HG03280 (cell line): ENCODE measurements at regions not wholly inside any gene's neighbourhood (a gene's known extent, or its start where the extent isn't known, plus 50 kb on each side); places are given as distances from the start of the nearest gene placed in this dataset.
"Not testable (repeated sequence)": the region's sequence is repeated elsewhere in the genome, so short reads cannot be mapped to it uniquely, and the experiment has no call there.

ENCODE experiments used
- ATAC-seq: cut with Tn5 transposase; IDR thresholded peaks from one replicate; pipeline ENCODE4 v1.9.1; 2021; ENCODE audit warnings: mild to moderate bottlenecking, moderate library complexity; ENCODE audit not compliant: unreplicated experiment

GRCh38 chr6:78383968-78384367, 483.4 kb upstream of the IRAK1BP1 start:
- ATAC-seq, result no peak

DNA sequence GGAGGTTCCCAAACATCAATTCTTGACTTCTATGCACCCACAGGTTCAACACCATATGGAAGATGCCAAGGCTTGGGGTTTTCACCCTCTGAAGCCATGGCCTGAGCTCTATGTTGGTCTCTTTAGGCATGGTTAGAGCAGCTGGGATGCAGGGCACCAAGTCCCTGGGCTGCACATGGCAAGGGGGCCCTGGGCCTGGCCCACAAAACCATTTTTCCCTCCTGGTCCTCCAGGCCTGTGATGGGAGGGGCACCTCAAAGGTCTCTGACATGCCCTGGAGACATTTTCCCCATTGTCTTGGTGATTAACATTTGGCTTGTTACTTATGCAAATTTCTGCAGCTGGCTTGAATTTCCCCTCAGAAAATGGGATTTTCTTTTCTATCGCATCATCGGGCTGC, 480.5 kb upstream of the IRAK1BP1 start:
- not testable (repeated sequence) for ATAC-seq

DNA sequence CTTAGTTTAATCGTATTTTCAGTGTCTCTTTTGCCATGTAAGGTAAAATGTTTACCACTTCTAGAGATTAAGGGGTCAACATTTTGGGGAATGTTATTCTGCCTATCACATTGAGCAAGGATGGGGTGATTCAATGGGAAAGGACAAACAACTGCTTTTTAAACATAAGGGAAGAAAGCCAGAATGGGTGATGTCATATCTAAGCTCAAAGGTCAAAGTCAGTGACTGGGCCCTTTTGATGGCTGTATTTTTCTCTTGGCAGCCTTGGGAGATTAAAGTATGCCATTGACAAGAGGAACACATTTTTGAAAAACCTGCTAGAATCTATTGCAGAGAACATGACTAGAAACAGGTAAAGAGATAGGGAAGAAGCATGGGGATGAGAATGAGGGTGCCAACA, 477.3 kb upstream of the IRAK1BP1 start:
- ATAC-seq, result no peak

DNA sequence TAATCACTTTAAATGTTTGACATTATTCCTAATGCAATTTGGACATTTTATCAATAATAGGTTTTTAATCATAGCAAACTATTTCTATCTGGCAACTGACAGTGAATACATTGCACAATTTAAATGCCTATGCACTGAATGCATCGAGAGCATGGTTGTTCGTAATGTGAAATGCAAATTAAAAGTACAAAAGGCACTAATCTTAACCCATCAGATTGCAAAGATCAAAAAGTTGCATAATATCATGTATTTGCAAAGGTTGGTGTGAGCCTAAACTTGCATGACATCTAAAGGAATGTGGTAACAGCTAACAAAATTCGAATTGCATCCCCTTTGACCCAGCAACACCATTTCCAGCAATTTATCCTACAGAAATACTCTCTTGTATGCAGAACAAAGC, 469.9 kb upstream of the IRAK1BP1 start:
- ATAC-seq, result no peak

DNA sequence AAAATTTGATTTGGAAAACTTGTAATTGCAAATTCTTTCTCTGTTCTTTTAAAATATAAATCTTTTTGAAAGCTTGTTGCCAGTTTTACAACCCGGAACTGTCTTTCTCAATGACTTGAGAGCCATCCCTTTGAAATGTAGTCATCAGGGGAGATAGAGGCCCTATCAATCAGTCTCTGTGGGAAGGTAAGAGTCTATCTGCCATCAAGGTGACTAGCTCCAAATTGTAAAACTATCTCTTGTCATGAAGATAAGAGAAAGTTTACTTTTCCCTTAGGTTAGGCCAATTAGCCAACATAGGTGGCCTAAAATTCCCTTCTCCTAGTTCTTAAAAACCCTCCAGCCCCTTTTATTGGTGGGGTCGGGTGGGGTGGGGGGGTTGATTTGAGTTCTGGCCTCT, 469.1 kb upstream of the IRAK1BP1 start:
- ATAC-seq, result no peak

DNA sequence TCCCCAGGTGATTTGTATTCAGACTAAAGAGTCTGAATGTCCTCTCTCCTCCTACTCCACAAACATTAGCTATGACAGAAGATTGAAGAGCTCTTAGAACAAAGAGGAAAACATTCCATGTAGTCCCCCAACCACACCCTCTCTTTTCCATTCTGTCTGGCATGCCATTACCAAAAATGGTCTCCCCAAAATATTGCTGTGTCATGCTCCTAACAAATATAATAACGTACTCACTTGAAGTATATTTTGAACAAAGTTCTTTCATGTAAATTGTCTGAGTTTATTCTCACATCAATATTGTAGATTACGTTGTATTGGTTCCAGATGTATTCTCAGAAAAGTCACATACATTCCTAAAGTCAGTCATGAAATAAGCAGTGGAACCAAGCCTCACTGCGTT, 467.3 kb upstream of the IRAK1BP1 start:
- ATAC-seq, result no peak

DNA sequence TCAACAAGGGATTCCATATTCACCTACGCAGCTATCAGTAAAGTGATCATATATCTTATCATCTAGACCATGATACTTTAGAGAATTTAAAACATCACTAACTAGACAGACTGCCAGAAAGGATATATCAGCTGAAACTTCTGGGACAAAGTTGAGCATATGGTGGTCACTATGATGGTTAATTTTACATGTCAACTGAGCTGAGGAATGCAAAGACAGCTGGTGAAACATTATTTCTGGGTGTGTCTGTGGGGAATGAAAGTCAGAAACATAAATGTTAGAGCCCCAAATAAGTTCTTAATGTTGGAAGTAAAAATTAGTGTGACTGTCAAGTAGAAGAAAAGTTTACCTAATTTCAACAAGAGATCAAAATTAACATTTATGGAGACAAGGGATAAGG, 440.0 kb upstream of the IRAK1BP1 start:
- no peak for ATAC-seq

DNA sequence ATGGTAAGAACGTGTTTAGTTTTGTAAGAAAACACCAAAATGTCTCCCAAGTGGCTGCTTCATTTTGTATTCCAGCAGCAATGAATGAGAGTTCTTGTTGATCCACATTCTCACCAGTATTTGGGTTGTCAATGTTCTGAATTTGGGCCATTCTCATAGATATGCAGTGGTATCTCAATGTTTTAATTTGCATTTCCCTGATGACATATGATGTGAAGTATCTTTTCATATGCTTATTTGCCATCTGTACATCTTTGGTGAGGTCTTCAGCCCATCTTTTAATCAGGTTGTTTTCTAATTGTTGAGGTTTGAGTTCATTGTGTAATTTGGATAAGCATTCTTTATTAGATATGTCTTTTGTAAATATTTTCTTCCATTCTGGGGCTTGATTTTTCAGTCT, 436.8 kb upstream of the IRAK1BP1 start:
- ATAC-seq, result no peak

DNA sequence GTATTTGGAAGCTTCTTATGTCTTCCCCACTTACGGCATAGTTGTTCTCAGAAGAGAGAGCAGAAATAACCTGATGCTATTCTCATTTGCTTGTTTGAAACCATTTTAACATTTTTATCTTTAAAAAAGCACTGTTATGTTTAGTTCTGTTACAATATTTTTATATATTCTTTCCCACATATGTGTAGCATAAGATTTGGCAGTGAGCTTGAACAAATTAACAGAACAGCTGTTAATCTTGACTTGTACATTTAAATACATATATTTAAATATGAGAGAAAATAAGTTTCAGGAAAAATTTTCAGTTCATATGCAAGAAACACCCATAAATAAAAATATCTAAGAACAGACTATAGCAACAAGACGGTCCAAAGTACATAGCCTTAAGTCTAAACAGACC, 431.7 kb upstream of the IRAK1BP1 start:
- no peak for ATAC-seq

DNA sequence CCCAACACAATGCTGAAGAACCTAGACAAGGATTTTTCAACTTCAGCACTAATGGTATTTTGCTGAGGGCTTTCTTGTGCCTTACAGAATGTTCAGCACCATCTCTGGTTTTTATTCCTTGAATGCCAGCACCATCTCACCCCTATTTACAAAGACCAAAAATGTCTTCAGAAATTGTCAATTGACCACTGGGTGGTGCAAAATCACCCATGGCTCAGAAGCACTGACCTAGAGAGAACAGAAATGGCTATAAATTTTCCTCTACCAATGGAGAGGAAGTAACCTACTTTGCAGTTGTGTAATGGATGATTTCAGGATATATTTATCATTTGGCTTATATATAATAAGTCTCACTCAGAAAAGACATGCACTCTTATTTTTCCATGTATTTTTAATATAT, 431.0 kb upstream of the IRAK1BP1 start:
- ATAC-seq, result no peak

DNA sequence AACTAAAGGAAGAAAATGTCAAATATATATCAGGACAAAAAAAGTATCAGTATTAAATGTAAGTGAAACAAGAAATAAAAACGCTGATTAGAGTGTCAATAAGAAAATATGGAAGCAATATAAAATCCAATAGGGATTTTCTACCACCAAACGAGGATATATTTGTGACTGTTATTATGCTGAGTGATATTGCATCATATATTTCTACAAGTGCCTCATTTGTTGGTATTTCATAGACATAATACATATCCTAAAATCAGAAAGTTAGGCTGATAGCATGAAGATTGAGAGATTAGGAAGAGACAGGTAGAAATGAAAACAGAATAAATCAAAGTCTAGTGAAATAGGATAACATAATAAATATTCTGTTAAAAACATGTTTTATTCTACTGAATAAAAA, 429.2 kb upstream of the IRAK1BP1 start:
- ATAC-seq, result no peak

GRCh38 chr6:78460711-78461110, 406.6 kb upstream of the IRAK1BP1 start:
- no peak for ATAC-seq

GRCh38 chr6:78462728-78463127, 404.6 kb upstream of the IRAK1BP1 start:
- no peak for ATAC-seq

GRCh38 chr6:78465059-78465634, 402.2 kb upstream of the IRAK1BP1 start:
- ATAC-seq, result no peak

- no peak for ATAC-seq
Measured at GRCh38 chr6:78476561-78476960, 390.8 kb upstream of the IRAK1BP1 start.

- no peak for ATAC-seq
Measured at GRCh38 chr6:78482801-78483552, 384.4 kb upstream of the IRAK1BP1 start.

GRCh38 chr6:78483553-78484197, 383.7 kb upstream of the IRAK1BP1 start:
- ATAC-seq, result no peak

- no peak for ATAC-seq
Measured at GRCh38 chr6:78484198-78485064, 382.9 kb upstream of the IRAK1BP1 start.

- no peak for ATAC-seq
Measured at GRCh38 chr6:78487401-78487800, 379.9 kb upstream of the IRAK1BP1 start.

GRCh38 chr6:78489874-78490273, 377.5 kb upstream of the IRAK1BP1 start:
- no peak for ATAC-seq

GRCh38 chr6:78492351-78493017, 374.9 kb upstream of the IRAK1BP1 start:
- ATAC-seq, result no peak
